HEK293T (cell line): ENCODE measurements at regions not wholly inside any gene's neighbourhood (a gene's known extent, or its start where the extent isn't known, plus 50 kb on each side); places are given as distances from the start of the nearest gene placed in this dataset.

Source experiments
- BHLHE40 ChIP-seq: fragments of 450-650 bp; IDR thresholded peaks from 2 replicates; pipeline ENCODE4 v1.6.1; 2016; ENCODE audit warnings: mild to moderate bottlenecking, moderate library complexity, borderline replicate concordance
- SUZ12 ChIP-seq: fragments of 450-650 bp; IDR thresholded peaks from 2 replicates; pipeline ENCODE4 v1.6.1; 2016; ENCODE audit warnings: mild to moderate bottlenecking

DNA sequence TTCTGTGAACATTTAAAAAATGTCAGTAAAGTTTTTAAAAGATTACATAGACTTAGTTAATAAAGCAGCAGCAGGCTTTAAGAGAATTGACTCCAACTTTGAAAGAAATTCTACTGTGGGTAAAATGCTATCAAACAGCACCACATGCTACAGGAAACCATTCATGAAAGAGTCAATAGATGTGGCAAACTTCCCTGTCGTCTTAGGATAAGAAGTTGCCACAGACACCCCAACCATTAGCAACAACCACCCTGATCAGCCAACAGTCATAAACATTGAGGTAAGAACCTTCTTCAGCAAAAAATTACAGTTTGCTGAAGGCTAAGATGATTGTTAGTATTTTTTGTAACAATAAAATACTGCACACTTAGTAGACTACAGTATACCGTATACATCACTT is 278.2 kb downstream of the CSNK1G3 start:
- TF ChIP-seq BHLHE40, result no peak
- TF ChIP-seq SUZ12, result no peak
